B cell (primary cell): ENCODE measurements at regions not wholly inside any gene's neighbourhood (a gene's known extent, or its start where the extent isn't known, plus 50 kb on each side); places are given as distances from the start of the nearest gene placed in this dataset.
"Not testable (repeated sequence)": the region's sequence is repeated elsewhere in the genome, so short reads cannot be mapped to it uniquely, and the experiment has no call there.

Experiments used
- ATAC-seq: fragments of 200-7000 bp; cut with Tn5 transposase; one replicate; pipeline ENCODE4 v1.10.0; 2021; ENCODE audit warnings: low read depth, mild to moderate bottlenecking, moderate number of reproducible peaks, moderate library complexity
- CTCF ChIA-PET: fragments of 350-600 bp; sonication (Branson Sonifier 250); formaldehyde crosslinking; loops from one replicate; lab custom pipeline; 2021; ENCODE audit warnings: antibody characterized with exemption, inconsistent platforms; lab: Charles Lee
- POLR2A ChIA-PET: fragments of 350-600 bp; sonication (Branson Sonifier 250); formaldehyde crosslinking; loops from one replicate; lab custom pipeline; 2021; ENCODE audit warnings: antibody characterized with exemption; lab: Charles Lee
- DNase-seq: peaks from one replicate; pipeline ENCODE4 v3.0.0; 2013
- H2AFZ ChIP-seq: 2 replicates; pipeline ENCODE4 v1.6.1; 2012; ENCODE audit warnings: mild to moderate bottlenecking, low read depth, low read length; ENCODE audit not compliant: insufficient read depth, poor library complexity, severe bottlenecking
- H3K27ac ChIP-seq, 2 donors: 1 replicate in 1 of 2; 2 replicates in 1 of 2; pipeline ENCODE4 v1.5.1; 2012 to 2013; ENCODE audit warnings: low read length in 2 of 2, mild to moderate bottlenecking in 2 of 2, moderate library complexity in 1 of 2
- H3K27me3 ChIP-seq, 4 experiments: fragments of 200-600 bp in 1 of 4; sonication (generic) in 1 of 4; replicated peaks in 1 of 4; 1 replicate in 2 of 4; 2 replicates in 2 of 4; pipeline versions ENCODE4 v1.6.1 to v1.7.0; 2013 to 2016; ENCODE audit warnings: low read length in 3 of 4, mild to moderate bottlenecking in 2 of 4, mixed read lengths in 1 of 4, moderate library complexity in 1 of 4; ENCODE audit not compliant: insufficient read depth in 4 of 4, control insufficient read depth in 3 of 4; ENCODE audit errors: control extremely low read depth in 1 of 4
- H3K36me3 ChIP-seq, 2 experiments: replicated peaks in 1 of 2; 1 replicate in 1 of 2; 2 replicates in 1 of 2; pipeline versions ENCODE4 v1.6.1 to v1.7.1; 2013; ENCODE audit warnings: low read length in 1 of 2; ENCODE audit not compliant: insufficient read depth in 2 of 2, control insufficient read depth in 1 of 2; ENCODE audit errors: control extremely low read depth in 1 of 2, extremely low read depth in 1 of 2
- H3K4me1 ChIP-seq, 2 donors: fragments of 200-600 bp in 1 of 2; sonication (generic) in 1 of 2; 1 replicate in 1 of 2; 2 replicates in 1 of 2; pipeline versions ENCODE4 v1.5.1 to v1.6.1; 2013 to 2017; ENCODE audit warnings: low read length in 2 of 2; ENCODE audit not compliant: control insufficient read depth in 2 of 2, insufficient read depth in 2 of 2
- H3K4me2 ChIP-seq: replicated peaks from 2 replicates; pipeline ENCODE3; 2012; ENCODE audit warnings: mild to moderate bottlenecking, low read depth, low read length; ENCODE audit not compliant: poor library complexity, severe bottlenecking
- H3K4me3 ChIP-seq, 5 experiments: fragments of 200-600 bp in 1 of 5; sonication (generic) in 1 of 5; 1 replicate in 3 of 5; 2 replicates in 2 of 5; pipeline versions ENCODE4 v1.5.1 to v1.7.0; 2011 to 2016; ENCODE audit warnings: low read length in 4 of 5, mild to moderate bottlenecking in 4 of 5, low read depth in 2 of 5, control low read depth in 1 of 5, moderate library complexity in 1 of 5; ENCODE audit not compliant: insufficient read depth in 1 of 5; ENCODE audit errors: control extremely low read depth in 1 of 5, extremely low read depth in 1 of 5
- H3K79me2 ChIP-seq: fragments of 200-600 bp; sonication (generic); one replicate; pipeline ENCODE4 v1.6.0; 2016; ENCODE audit warnings: low read length; ENCODE audit not compliant: control insufficient read depth, insufficient read depth
- H3K9ac ChIP-seq: fragments of 200-600 bp; sonication (generic); 2 replicates; pipeline ENCODE4 v1.6.1; 2017; ENCODE audit warnings: mild to moderate bottlenecking, low read length, moderate library complexity
- H3K9me3 ChIP-seq, 3 donors: one replicate each; pipeline versions ENCODE4 v1.6.1 to v1.7.1; 2013; ENCODE audit warnings: low read length in 2 of 3; ENCODE audit not compliant: control insufficient read depth in 2 of 3, insufficient read depth in 1 of 3; ENCODE audit errors: control extremely low read depth in 1 of 3
- H4K20me1 ChIP-seq: 2 replicates; pipeline ENCODE4 v1.6.0; 2012; ENCODE audit warnings: mild to moderate bottlenecking, low read length; ENCODE audit not compliant: insufficient read depth, control insufficient read depth, poor library complexity, severe bottlenecking
- H3K27ac Mint-ChIP-seq: one replicate; pipeline ENCODE4 v1.8.0; 2021; ENCODE audit warnings: mixed read lengths
- H3K27me3 Mint-ChIP-seq: one replicate; pipeline ENCODE4 v1.8.0; 2021; ENCODE audit warnings: mixed read lengths
- H3K4me1 Mint-ChIP-seq: one replicate; pipeline ENCODE4 v1.8.0; 2021; ENCODE audit warnings: mixed read lengths
- H3K4me3 Mint-ChIP-seq: one replicate; pipeline ENCODE4 v1.8.0; 2021; ENCODE audit warnings: mixed read lengths
- H3K9me3 Mint-ChIP-seq: one replicate; pipeline ENCODE4 v1.8.0; 2022; ENCODE audit warnings: mixed read lengths; ENCODE audit not compliant: insufficient read depth
- WGBS: methylation state at CpG from one replicate; pipeline ENCODE4 v1.1.5; 2013; ENCODE audit warnings: missing lambda C conversion rate; ENCODE audit not compliant: insufficient coverage; 5-methylcytosine and 5-hydroxymethylcytosine counted together
- intact Hi-C: fragments of 100-400 bp; cut with micrococcal nuclease; formaldehyde crosslinking; loops from one replicate; pipeline ENCODE4 v1.10.0; 2022

- H3K27me3 Mint-ChIP-seq, H3K79me2 ChIP-seq, H3K4me1 ChIP-seq, H3K27ac Mint-ChIP-seq, H3K4me3 Mint-ChIP-seq, H3K4me1 Mint-ChIP-seq, H3K27me3 ChIP-seq, H3K9me3 Mint-ChIP-seq, H2AFZ ChIP-seq, POLR2A ChIA-PET, ATAC-seq, H4K20me1 ChIP-seq, H3K4me2 ChIP-seq, DNase-seq, H3K9me3 ChIP-seq, CTCF ChIA-PET, H3K4me3 ChIP-seq, intact Hi-C loops, H3K27ac ChIP-seq, H3K36me3 ChIP-seq, H3K9ac ChIP-seq: not testable (repeated sequence)
- WGBS = no CpG with 5 or more reads among the region's 7 CpGs
Observed at GRCh38 chr7:150098592-150098991, 224.6 kb upstream of the LRRC61 start.

- H2AFZ ChIP-seq, H3K27me3 Mint-ChIP-seq, H3K27me3 ChIP-seq, ATAC-seq, H3K79me2 ChIP-seq, H3K4me3 Mint-ChIP-seq, H3K9ac ChIP-seq, H3K4me2 ChIP-seq, H3K36me3 ChIP-seq, H3K4me1 Mint-ChIP-seq, H3K27ac Mint-ChIP-seq, H4K20me1 ChIP-seq, POLR2A ChIA-PET, CTCF ChIA-PET, H3K9me3 ChIP-seq, DNase-seq, intact Hi-C loops, H3K27ac ChIP-seq, H3K4me1 ChIP-seq, H3K9me3 Mint-ChIP-seq, H3K4me3 ChIP-seq: not testable (repeated sequence)
- WGBS = 88% methylated on average over 2 of the region's 7 CpGs
Observed at GRCh38 chr7:150101282-150101681, 221.9 kb upstream of the LRRC61 start.

GRCh38 chr7:150107283-150107682 lies 215.9 kb upstream of the LRRC61 start:
- H3K4me3 Mint-ChIP-seq, H3K27ac Mint-ChIP-seq, H3K9me3 Mint-ChIP-seq, H4K20me1 ChIP-seq, H3K4me1 ChIP-seq, H2AFZ ChIP-seq, CTCF ChIA-PET, H3K79me2 ChIP-seq, H3K4me2 ChIP-seq, intact Hi-C loops, H3K27me3 Mint-ChIP-seq, H3K27ac ChIP-seq, DNase-seq, H3K4me1 Mint-ChIP-seq, H3K36me3 ChIP-seq, H3K27me3 ChIP-seq, ATAC-seq, H3K4me3 ChIP-seq, POLR2A ChIA-PET, H3K9me3 ChIP-seq, H3K9ac ChIP-seq: not testable (repeated sequence)
- WGBS = no CpG with 5 or more reads among the region's 1 CpG

GRCh38 chr7:150110375-150110820 lies 212.8 kb upstream of the LRRC61 start:
- H3K4me3 ChIP-seq, POLR2A ChIA-PET, H4K20me1 ChIP-seq, H3K27ac Mint-ChIP-seq, CTCF ChIA-PET, DNase-seq, H3K4me1 ChIP-seq, H3K27me3 ChIP-seq, H2AFZ ChIP-seq, H3K36me3 ChIP-seq, H3K9ac ChIP-seq, intact Hi-C loops, H3K4me1 Mint-ChIP-seq, H3K9me3 Mint-ChIP-seq, H3K9me3 ChIP-seq, H3K4me3 Mint-ChIP-seq, H3K79me2 ChIP-seq, H3K4me2 ChIP-seq, H3K27ac ChIP-seq: not testable (repeated sequence)
- ATAC-seq = peak; percentile 24
- peaks cover 12% of the 10 kb centered on the region for H3K27me3 Mint-ChIP-seq
- no CpG with 5 or more reads among the region's 5 CpGs for WGBS
